HepG2 (cell line): ENCODE measurements at regions not wholly inside any gene's neighbourhood (a gene's known extent, or its start where the extent isn't known, plus 50 kb on each side); places are given as distances from the start of the nearest gene placed in this dataset.

Experiments used
- ATAC-seq: fragments of 200-7000 bp; cut with Tn5 transposase; 3 replicates; pipeline ENCODE4 v1.9.1; 2020; ENCODE audit warnings: mild to moderate bottlenecking, moderate library complexity
- BruUV-seq: library from RNA; stranded (reverse); fragments of 400-500 nt; replicated peaks from 2 replicates; lab custom pipeline; 2021; lab: Mats Ljungman, UMichigan
- CTCF ChIA-PET: fragments of 300-600 bp; formaldehyde crosslinking; extraction: SDS; loops from one replicate; lab custom pipeline; 2021; ENCODE audit warnings: low total read pairs, inconsistent platforms, low intra/inter-chr PET ratio; lab: Yijun Ruan, JAX
- POLR2A ChIA-PET: fragments of 350-600 bp; sonication (Branson Sonifier 250); formaldehyde crosslinking; loops from one replicate; lab custom pipeline; 2020; ENCODE audit warnings: antibody characterized with exemption, inconsistent platforms; lab: Yijun Ruan, JAX
- DNase-seq: peaks from one replicate; pipeline ENCODE4 v3.0.0-alpha.2; 2015; ENCODE audit warnings: low spot score
- FAIRE-seq: peaks from 3 replicates; lab custom pipeline; 2011; peaks lifted over from hg19 to GRCh38; lab: Jason Lieb, UNC
- H2AFZ ChIP-seq: one replicate; pipeline ENCODE4 v1.6.1; 2011; ENCODE audit warnings: low read length, inconsistent platforms
- H3K27ac ChIP-seq: fragments of 300-600 bp; 3 replicates; pipeline ENCODE4 v1.8.0; 2011; ENCODE audit warnings: mixed run types, mild to moderate bottlenecking, mixed read lengths, low read length, inconsistent platforms; ENCODE audit not compliant: insufficient read depth; ENCODE audit errors: extremely low read length
- H3K27me3 ChIP-seq, 2 experiments: fragments of 200-600 bp in 1 of 2; 2 replicates in 1 of 2; 3 replicates in 1 of 2; pipeline versions ENCODE4 v1.6.0 to v1.8.0; 2011; ENCODE audit warnings: low read length in 2 of 2, mild to moderate bottlenecking in 2 of 2, moderate library complexity in 2 of 2, inconsistent platforms in 1 of 2; ENCODE audit not compliant: insufficient read depth in 2 of 2, control insufficient read depth in 1 of 2
- H3K36me3 ChIP-seq, 2 experiments: fragments of 200-600 bp in 1 of 2; replicated peaks in 1 of 2; 2 replicates in 1 of 2; 3 replicates in 1 of 2; pipeline versions ENCODE4 v1.5.1 to v1.8.0; 2011; ENCODE audit warnings: low read length in 2 of 2, inconsistent platforms in 1 of 2; ENCODE audit not compliant: insufficient read depth in 2 of 2, control insufficient read depth in 1 of 2
- H3K4me1 ChIP-seq: 2 replicates; pipeline ENCODE4 v1.5.1; 2012; ENCODE audit warnings: low read length, inconsistent platforms; ENCODE audit not compliant: insufficient read depth
- H3K4me2 ChIP-seq: 2 replicates; pipeline ENCODE4 v1.6.0; 2011; ENCODE audit warnings: low read depth, low read length, inconsistent platforms
- H3K4me3 ChIP-seq, 3 experiments: fragments of 200-600 bp in 1 of 3; sonication (generic), shearing (Covaris generic) in 1 of 3; replicated peaks in 1 of 3; 2 replicates each; pipeline ENCODE4 v1.5.1; 2011 to 2016; ENCODE audit warnings: low read length in 3 of 3, inconsistent platforms in 2 of 3, low read depth in 2 of 3, mild to moderate bottlenecking in 2 of 3, control low read depth in 1 of 3, mixed read lengths in 1 of 3; ENCODE audit not compliant: insufficient read depth in 1 of 3
- H3K79me2 ChIP-seq: one replicate; pipeline ENCODE4 v1.6.1; 2011; ENCODE audit warnings: low read length, inconsistent platforms; ENCODE audit not compliant: insufficient read depth
- H3K9ac ChIP-seq: 2 replicates; pipeline ENCODE4 v1.6.0; 2011; ENCODE audit warnings: mild to moderate bottlenecking, low read depth, low read length, inconsistent platforms; ENCODE audit not compliant: insufficient read depth
- H3K9me3 ChIP-seq: 2 replicates; pipeline ENCODE4 v1.5.1; 2012; ENCODE audit warnings: mild to moderate bottlenecking, low read length
- H4K20me1 ChIP-seq: 2 replicates; pipeline ENCODE4 v1.6.0; 2011; ENCODE audit warnings: inconsistent platforms, mild to moderate bottlenecking, low read length, moderate library complexity; ENCODE audit not compliant: insufficient read depth
- FOXP1 ChIP-seq, 2 experiments: fragments of 450-650 bp in 1 of 2; IDR thresholded peaks; 2 replicates each; pipeline ENCODE4 v1.6.1; 2017 to 2018; ENCODE audit warnings: antibody characterized with exemption in 1 of 2
- GZF1 ChIP-seq: sonication (generic); formaldehyde crosslinking; IDR thresholded peaks from 2 replicates; pipeline ENCODE4 v1.5.1; 2020; ENCODE audit warnings: mild to moderate bottlenecking, missing genetic modification reagents
- KMT2B ChIP-seq: IDR thresholded peaks from 2 replicates; pipeline ENCODE4 v1.6.1; 2016; ENCODE audit warnings: missing genetic modification reagents, missing compliant biosample characterization
- THAP11 ChIP-seq: IDR thresholded peaks from 2 replicates; pipeline ENCODE4 v1.6.1; 2016; ENCODE audit warnings: missing biosample characterization, missing genetic modification reagents
- TSC22D2 ChIP-seq: sonication (generic); formaldehyde crosslinking; IDR thresholded peaks from 2 replicates; pipeline ENCODE4 v1.5.1; 2020; ENCODE audit warnings: missing genetic modification reagents, mild to moderate bottlenecking, borderline replicate concordance
- ZNF607 ChIP-seq: sonication (generic); formaldehyde crosslinking; IDR thresholded peaks from 2 replicates; pipeline ENCODE4 v1.5.1; 2020; ENCODE audit warnings: missing genetic modification reagents, mild to moderate bottlenecking, borderline replicate concordance
- WGBS: methylation state at CpG from one replicate; pipeline ENCODE4 v1.1.6; 2017; ENCODE audit warnings: low lambda C conversion rate; 5-methylcytosine and 5-hydroxymethylcytosine counted together
- in situ Hi-C: cut with HindIII; loops from 2 replicates; pipeline ENCODE4 v1.10.0; 2017; ENCODE audit warnings: low pct_unique_long_range_greater_than_20kb; ENCODE audit not compliant: extremely low pct_ligation_motif_present
- intact Hi-C: fragments of 100-400 bp; cut with micrococcal nuclease; formaldehyde crosslinking; loops from one replicate; pipeline ENCODE4 v1.10.0; 2022; ENCODE audit not compliant: unreplicated experiment
- TF ChIP-seq, protein P1 (sequence below): sonication (generic); formaldehyde crosslinking; IDR thresholded peaks from 2 replicates; pipeline ENCODE4 v1.4.0; 2020; ENCODE audit warnings: missing genetic modification reagents
- TF ChIP-seq, protein P2 (sequence below): sonication (generic); formaldehyde crosslinking; IDR thresholded peaks from 2 replicates; pipeline ENCODE4 v1.5.0; 2020; ENCODE audit warnings: missing genetic modification reagents
- TF ChIP-seq, protein P3 (sequence below), 2 experiments: fragments of 450-650 bp in 1 of 2; sonication (generic) in 1 of 2; formaldehyde crosslinking in 1 of 2; IDR thresholded peaks; 2 replicates each; pipeline versions ENCODE4 v1.6.1 to v1.8.0; 2016 to 2022; ENCODE audit warnings: antibody characterized with exemption in 1 of 2, mild to moderate bottlenecking in 1 of 2, missing genetic modification reagents in 1 of 2

DNA sequence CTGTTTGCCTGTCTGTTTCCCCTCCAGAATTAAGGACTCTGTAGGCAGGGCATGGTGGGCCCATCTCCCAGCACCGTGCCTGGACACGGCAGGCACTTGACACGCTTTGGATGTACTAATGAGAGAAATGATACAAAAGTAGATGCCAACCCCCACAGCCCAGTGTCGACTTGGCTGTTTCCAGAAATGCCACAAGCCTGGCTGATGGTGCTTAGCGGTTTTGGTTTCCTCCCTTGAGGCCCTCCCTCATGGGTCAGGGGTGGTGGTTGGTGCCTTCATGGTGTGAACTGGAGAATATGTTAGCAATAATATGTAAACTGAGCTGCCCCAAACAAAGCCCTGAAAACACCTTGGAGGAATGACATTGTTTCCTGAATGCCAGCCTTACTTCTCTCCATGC lies 55.5 kb upstream of the ESRRB start:
- BruUV-seq = no TSS peak
- no peak for FAIRE-seq
- Histone ChIP-seq H4K20me1 (no peaks in the 10 kb centered on the region), H3K4me1 (no peaks in the 10 kb centered on the region), H3K27ac (no peak overlapping the region), H3K9me3 (no peaks in the 10 kb centered on the region), H3K36me3 (no peaks in the 10 kb centered on the region), H2AFZ (no peak overlapping the region), H3K79me2 (no peaks in the 10 kb centered on the region), H3K4me3 (no peak overlapping the region), H3K27me3 (no peaks in the 10 kb centered on the region), H3K9ac (no peak overlapping the region), H3K4me2 (no peak overlapping the region)
- intact Hi-C loops = no loop called here
- 81% methylated on average over 5 of the region's 5 CpGs for WGBS
- no peak for DNase-seq
- ChIA-PET POLR2A (no interaction called here), CTCF (no interaction called here)
- no peak for ATAC-seq
- in situ Hi-C loops = no loop called here
- TF ChIP-seq FOXP1 (IDR thresholded peaks at IDR 0.05) = no peak
- TF ChIP-seq FOXP1 (CRISPR knock-in tag; IDR thresholded peaks at IDR 0.05) = no peak
- TF ChIP-seq, protein P1, sequence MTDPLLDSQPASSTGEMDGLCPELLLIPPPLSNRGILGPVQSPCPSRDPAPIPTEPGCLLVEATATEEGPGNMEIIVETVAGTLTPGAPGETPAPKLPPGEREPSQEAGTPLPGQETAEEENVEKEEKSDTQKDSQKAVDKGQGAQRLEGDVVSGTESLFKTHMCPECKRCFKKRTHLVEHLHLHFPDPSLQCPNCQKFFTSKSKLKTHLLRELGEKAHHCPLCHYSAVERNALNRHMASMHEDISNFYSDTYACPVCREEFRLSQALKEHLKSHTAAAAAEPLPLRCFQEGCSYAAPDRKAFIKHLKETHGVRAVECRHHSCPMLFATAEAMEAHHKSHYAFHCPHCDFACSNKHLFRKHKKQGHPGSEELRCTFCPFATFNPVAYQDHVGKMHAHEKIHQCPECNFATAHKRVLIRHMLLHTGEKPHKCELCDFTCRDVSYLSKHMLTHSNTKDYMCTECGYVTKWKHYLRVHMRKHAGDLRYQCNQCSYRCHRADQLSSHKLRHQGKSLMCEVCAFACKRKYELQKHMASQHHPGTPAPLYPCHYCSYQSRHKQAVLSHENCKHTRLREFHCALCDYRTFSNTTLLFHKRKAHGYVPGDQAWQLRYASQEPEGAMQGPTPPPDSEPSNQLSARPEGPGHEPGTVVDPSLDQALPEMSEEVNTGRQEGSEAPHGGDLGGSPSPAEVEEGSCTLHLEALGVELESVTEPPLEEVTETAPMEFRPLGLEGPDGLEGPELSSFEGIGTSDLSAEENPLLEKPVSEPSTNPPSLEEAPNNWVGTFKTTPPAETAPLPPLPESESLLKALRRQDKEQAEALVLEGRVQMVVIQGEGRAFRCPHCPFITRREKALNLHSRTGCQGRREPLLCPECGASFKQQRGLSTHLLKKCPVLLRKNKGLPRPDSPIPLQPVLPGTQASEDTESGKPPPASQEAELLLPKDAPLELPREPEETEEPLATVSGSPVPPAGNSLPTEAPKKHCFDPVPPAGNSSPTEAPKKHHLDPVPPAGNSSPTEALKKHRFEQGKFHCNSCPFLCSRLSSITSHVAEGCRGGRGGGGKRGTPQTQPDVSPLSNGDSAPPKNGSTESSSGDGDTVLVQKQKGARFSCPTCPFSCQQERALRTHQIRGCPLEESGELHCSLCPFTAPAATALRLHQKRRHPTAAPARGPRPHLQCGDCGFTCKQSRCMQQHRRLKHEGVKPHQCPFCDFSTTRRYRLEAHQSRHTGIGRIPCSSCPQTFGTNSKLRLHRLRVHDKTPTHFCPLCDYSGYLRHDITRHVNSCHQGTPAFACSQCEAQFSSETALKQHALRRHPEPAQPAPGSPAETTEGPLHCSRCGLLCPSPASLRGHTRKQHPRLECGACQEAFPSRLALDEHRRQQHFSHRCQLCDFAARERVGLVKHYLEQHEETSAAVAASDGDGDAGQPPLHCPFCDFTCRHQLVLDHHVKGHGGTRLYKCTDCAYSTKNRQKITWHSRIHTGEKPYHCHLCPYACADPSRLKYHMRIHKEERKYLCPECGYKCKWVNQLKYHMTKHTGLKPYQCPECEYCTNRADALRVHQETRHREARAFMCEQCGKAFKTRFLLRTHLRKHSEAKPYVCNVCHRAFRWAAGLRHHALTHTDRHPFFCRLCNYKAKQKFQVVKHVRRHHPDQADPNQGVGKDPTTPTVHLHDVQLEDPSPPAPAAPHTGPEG (CRISPR knock-in tag) = no peak
- TF ChIP-seq KMT2B = no peak
- no peak for TF ChIP-seq ZNF607
- no peak for TF ChIP-seq THAP11 (CRISPR knock-in tag)
- TF ChIP-seq TSC22D2 (CRISPR knock-in tag) = no peak
- TF ChIP-seq, protein P2, sequence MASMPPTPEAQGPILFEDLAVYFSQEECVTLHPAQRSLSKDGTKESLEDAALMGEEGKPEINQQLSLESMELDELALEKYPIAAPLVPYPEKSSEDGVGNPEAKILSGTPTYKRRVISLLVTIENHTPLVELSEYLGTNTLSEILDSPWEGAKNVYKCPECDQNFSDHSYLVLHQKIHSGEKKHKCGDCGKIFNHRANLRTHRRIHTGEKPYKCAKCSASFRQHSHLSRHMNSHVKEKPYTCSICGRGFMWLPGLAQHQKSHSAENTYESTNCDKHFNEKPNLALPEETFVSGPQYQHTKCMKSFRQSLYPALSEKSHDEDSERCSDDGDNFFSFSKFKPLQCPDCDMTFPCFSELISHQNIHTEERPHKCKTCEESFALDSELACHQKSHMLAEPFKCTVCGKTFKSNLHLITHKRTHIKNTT = no peak
- no peak for TF ChIP-seq GZF1 (CRISPR knock-in tag)
- TF ChIP-seq, protein P3, sequence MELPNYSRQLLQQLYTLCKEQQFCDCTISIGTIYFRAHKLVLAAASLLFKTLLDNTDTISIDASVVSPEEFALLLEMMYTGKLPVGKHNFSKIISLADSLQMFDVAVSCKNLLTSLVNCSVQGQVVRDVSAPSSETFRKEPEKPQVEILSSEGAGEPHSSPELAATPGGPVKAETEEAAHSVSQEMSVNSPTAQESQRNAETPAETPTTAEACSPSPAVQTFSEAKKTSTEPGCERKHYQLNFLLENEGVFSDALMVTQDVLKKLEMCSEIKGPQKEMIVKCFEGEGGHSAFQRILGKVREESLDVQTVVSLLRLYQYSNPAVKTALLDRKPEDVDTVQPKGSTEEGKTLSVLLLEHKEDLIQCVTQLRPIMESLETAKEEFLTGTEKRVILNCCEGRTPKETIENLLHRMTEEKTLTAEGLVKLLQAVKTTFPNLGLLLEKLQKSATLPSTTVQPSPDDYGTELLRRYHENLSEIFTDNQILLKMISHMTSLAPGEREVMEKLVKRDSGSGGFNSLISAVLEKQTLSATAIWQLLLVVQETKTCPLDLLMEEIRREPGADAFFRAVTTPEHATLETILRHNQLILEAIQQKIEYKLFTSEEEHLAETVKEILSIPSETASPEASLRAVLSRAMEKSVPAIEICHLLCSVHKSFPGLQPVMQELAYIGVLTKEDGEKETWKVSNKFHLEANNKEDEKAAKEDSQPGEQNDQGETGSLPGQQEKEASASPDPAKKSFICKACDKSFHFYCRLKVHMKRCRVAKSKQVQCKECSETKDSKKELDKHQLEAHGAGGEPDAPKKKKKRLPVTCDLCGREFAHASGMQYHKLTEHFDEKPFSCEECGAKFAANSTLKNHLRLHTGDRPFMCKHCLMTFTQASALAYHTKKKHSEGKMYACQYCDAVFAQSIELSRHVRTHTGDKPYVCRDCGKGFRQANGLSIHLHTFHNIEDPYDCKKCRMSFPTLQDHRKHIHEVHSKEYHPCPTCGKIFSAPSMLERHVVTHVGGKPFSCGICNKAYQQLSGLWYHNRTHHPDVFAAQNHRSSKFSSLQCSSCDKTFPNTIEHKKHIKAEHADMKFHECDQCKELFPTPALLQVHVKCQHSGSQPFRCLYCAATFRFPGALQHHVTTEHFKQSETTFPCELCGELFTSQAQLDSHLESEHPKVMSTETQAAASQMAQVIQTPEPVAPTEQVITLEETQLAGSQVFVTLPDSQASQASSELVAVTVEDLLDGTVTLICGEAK (IDR thresholded peaks at IDR 0.05) = no peak
- TF ChIP-seq, protein P3 (CRISPR knock-in tag; IDR thresholded peaks at IDR 0.05) = no peak
